Stomach (tissue), 4 donors: ENCODE measurements at regions not wholly inside any gene's neighbourhood (a gene's known extent, or its start where the extent isn't known, plus 50 kb on each side); places are given as distances from the start of the nearest gene placed in this dataset.

Source experiments
- CTCF ChIP-seq, 7 experiments: fragments of 450-650 bp in 4 of 7; fragments of 200-600 bp in 3 of 7; sonication (generic) in 3 of 7; IDR thresholded peaks; one replicate each; pipeline ENCODE4 v1.5.1; 2016 to 2019; ENCODE audit warnings: antibody characterized with exemption in 7 of 7, control low read depth in 2 of 7, mild to moderate bottlenecking in 1 of 7
- POLR2A ChIP-seq, 4 donors: fragments of 450-650 bp; IDR thresholded peaks; one replicate each; pipeline ENCODE4 v1.6.1; 2016; ENCODE audit warnings: antibody characterized with exemption in 4 of 4, control low read depth in 2 of 4, mild to moderate bottlenecking in 1 of 4, moderate library complexity in 1 of 4

GRCh38 chr2:30385327-30385726, 61.7 kb upstream of the LCLAT1 start:
- TF ChIP-seq CTCF (IDR thresholded peaks at IDR 0.05) (no peak), POLR2A (IDR thresholded peaks at IDR 0.05) (no peak)
